ENCODE measurements at regions not wholly inside any gene's neighbourhood (a gene's known extent, or its start where the extent isn't known, plus 50 kb on each side); places are given as distances from the start of the nearest gene placed in this dataset.

- Histone ChIP-seq H3K4me3 (ENCODE audit: low read length) (no peak overlapping the region), H3K9ac (ENCODE audit: low read length) (no peak overlapping the region), H3K36me3 (ENCODE audit: insufficient read depth, low read length) (no peaks in the 10 kb centered on the region), H2AFZ (ENCODE audit: low read depth, low read length) (no peak overlapping the region), H3K9me3 (ENCODE audit: low read length) (no peaks in the 10 kb centered on the region), H3K27me3 (ENCODE audit: insufficient read depth, low read depth, low read length) (no peaks in the 10 kb centered on the region), H3K27ac (ENCODE audit: low read length) (no peak overlapping the region), H3K9me2 (ENCODE audit: insufficient read depth, low read length) (no peaks in the 10 kb centered on the region), H3K4me2 (ENCODE audit: low read length) (no peak overlapping the region), H3F3A (ENCODE audit: insufficient read depth, low read length, poor library complexity, severe bottlenecking) (no peaks in the 10 kb centered on the region), H3K79me2 (replicated peaks; ENCODE audit: insufficient read depth, low read length) (no peaks in the 10 kb centered on the region), H4K20me1 (ENCODE audit: insufficient read depth) (no peaks in the 10 kb centered on the region)
- no peak for TF ChIP-seq POLR2AphosphoS5 (IDR thresholded peaks at IDR 0.05)
- no peak for TF ChIP-seq CTCF (IDR thresholded peaks at IDR 0.05; ENCODE audit: poor library complexity, severe bottlenecking)
- no peak for TF ChIP-seq EZH2 (IDR thresholded peaks at IDR 0.05; ENCODE audit: borderline replicate concordance, insufficient read depth, low read length, poor library complexity, severe bottlenecking)
- no peak for TF ChIP-seq MXI1 (conservative IDR thresholded peaks at IDR 0.05; ENCODE audit: poor library complexity, severe bottlenecking)
- TF ChIP-seq SMC3 (conservative IDR thresholded peaks at IDR 0.05; ENCODE audit: poor library complexity) = no peak
- no peak for TF ChIP-seq RAD21 (conservative IDR thresholded peaks at IDR 0.05)
- no peak for TF ChIP-seq EP300 (conservative IDR thresholded peaks at IDR 0.05; ENCODE audit: poor library complexity, severe bottlenecking)
- TF ChIP-seq, protein P1, sequence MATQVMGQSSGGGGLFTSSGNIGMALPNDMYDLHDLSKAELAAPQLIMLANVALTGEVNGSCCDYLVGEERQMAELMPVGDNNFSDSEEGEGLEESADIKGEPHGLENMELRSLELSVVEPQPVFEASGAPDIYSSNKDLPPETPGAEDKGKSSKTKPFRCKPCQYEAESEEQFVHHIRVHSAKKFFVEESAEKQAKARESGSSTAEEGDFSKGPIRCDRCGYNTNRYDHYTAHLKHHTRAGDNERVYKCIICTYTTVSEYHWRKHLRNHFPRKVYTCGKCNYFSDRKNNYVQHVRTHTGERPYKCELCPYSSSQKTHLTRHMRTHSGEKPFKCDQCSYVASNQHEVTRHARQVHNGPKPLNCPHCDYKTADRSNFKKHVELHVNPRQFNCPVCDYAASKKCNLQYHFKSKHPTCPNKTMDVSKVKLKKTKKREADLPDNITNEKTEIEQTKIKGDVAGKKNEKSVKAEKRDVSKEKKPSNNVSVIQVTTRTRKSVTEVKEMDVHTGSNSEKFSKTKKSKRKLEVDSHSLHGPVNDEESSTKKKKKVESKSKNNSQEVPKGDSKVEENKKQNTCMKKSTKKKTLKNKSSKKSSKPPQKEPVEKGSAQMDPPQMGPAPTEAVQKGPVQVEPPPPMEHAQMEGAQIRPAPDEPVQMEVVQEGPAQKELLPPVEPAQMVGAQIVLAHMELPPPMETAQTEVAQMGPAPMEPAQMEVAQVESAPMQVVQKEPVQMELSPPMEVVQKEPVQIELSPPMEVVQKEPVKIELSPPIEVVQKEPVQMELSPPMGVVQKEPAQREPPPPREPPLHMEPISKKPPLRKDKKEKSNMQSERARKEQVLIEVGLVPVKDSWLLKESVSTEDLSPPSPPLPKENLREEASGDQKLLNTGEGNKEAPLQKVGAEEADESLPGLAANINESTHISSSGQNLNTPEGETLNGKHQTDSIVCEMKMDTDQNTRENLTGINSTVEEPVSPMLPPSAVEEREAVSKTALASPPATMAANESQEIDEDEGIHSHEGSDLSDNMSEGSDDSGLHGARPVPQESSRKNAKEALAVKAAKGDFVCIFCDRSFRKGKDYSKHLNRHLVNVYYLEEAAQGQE (IDR thresholded peaks at IDR 0.05; ENCODE audit: borderline replicate concordance) = no peak
- no peak for TF ChIP-seq TAF1 (IDR thresholded peaks at IDR 0.05; ENCODE audit: low read depth)
Measured at GRCh38 chr2:104749856-104750460, 104.0 kb upstream of the POU3F3 start.

DNA sequence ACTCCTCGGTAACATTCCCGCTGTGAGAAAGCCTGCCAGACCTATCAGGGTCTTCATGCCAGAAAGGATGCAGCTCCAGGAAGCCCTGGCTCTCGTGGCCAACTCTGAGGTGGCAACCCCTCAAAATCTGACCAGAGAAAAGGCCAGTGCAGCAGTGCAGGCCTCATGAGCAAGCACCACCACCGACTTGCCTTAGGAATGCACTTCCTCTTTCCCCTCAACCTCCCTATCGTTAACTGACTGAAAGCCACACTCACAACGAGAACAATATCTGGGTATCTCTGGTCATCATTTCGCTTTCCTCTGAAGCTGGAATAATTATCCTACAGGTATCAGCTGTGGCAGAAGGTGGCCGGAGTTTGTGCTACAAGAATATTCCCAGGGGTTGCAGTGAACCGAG, 101.4 kb upstream of the POU3F3 start:
- Histone ChIP-seq H3K4me3 (ENCODE audit: low read length) (no peak overlapping the region), H3K4me2 (ENCODE audit: low read length) (no peak overlapping the region), H4K20me1 (ENCODE audit: insufficient read depth) (no peaks in the 10 kb centered on the region), H3K9me2 (ENCODE audit: insufficient read depth, low read length) (no peaks in the 10 kb centered on the region), H2AFZ (ENCODE audit: low read depth, low read length) (no peak overlapping the region), H3F3A (ENCODE audit: insufficient read depth, low read length, poor library complexity, severe bottlenecking) (no peaks in the 10 kb centered on the region), H3K9ac (ENCODE audit: low read length) (no peak overlapping the region), H3K27ac (ENCODE audit: low read length) (no peak overlapping the region), H3K27me3 (ENCODE audit: insufficient read depth, low read depth, low read length) (no peaks in the 10 kb centered on the region), H3K79me2 (replicated peaks; ENCODE audit: insufficient read depth, low read length) (no peaks in the 10 kb centered on the region), H3K36me3 (ENCODE audit: insufficient read depth, low read length) (no peaks in the 10 kb centered on the region), H3K9me3 (ENCODE audit: low read length) (no peaks in the 10 kb centered on the region)
- TF ChIP-seq MXI1 (conservative IDR thresholded peaks at IDR 0.05; ENCODE audit: poor library complexity, severe bottlenecking) (no peak), EZH2 (IDR thresholded peaks at IDR 0.05; ENCODE audit: borderline replicate concordance, insufficient read depth, low read length, poor library complexity, severe bottlenecking) (no peak), RAD21 (conservative IDR thresholded peaks at IDR 0.05) (no peak), SMC3 (conservative IDR thresholded peaks at IDR 0.05; ENCODE audit: poor library complexity) (no peak), EP300 (conservative IDR thresholded peaks at IDR 0.05; ENCODE audit: poor library complexity, severe bottlenecking) (no peak), POLR2AphosphoS5 (IDR thresholded peaks at IDR 0.05) (no peak), TAF1 (IDR thresholded peaks at IDR 0.05; ENCODE audit: low read depth) (no peak), CTCF (IDR thresholded peaks at IDR 0.05; ENCODE audit: poor library complexity, severe bottlenecking) (no peak)
- TF ChIP-seq, protein P1 (IDR thresholded peaks at IDR 0.05; ENCODE audit: borderline replicate concordance) = no peak
